Colonic mucosa (tissue), 4 donors: ENCODE measurements at regions not wholly inside any gene's neighbourhood (a gene's known extent, or its start where the extent isn't known, plus 50 kb on each side); places are given as distances from the start of the nearest gene placed in this dataset.

Source experiments
- DNase-seq: peaks from one replicate; pipeline ENCODE4 v3.0.0-alpha.2; 2020
- H3K27ac ChIP-seq: fragments of 200-600 bp; one replicate; pipeline ENCODE4 v1.8.0; 2021
- H3K27me3 ChIP-seq: fragments of 200-600 bp; one replicate; pipeline ENCODE4 v1.8.0; 2021
- H3K36me3 ChIP-seq: fragments of 200-600 bp; one replicate; pipeline ENCODE4 v1.8.0; 2021
- H3K4me1 ChIP-seq: fragments of 200-600 bp; one replicate; pipeline ENCODE4 v1.8.0; 2021; ENCODE audit warnings: mild to moderate bottlenecking
- H3K4me3 ChIP-seq: fragments of 200-600 bp; one replicate; pipeline ENCODE4 v1.8.0; 2021
- H3K9ac ChIP-seq, 2 donors: one replicate each; pipeline ENCODE4 v1.7.0; 2013; ENCODE audit warnings: control low read depth in 2 of 2, low read depth in 2 of 2, low read length in 2 of 2
- H3K9me3 ChIP-seq: fragments of 200-600 bp; one replicate; pipeline ENCODE4 v1.8.0; 2021
- intact Hi-C: fragments of 100-400 bp; cut with DNase I; formaldehyde crosslinking; loops from one replicate; pipeline ENCODE4 v1.14.1; 2022
- TF ChIP-seq, protein P1 (sequence below): fragments of 200-600 bp; IDR thresholded peaks from one replicate; pipeline ENCODE4 v1.8.0; 2022; ENCODE audit warnings: antibody characterized with exemption, mild to moderate bottlenecking
- donor health status: healthy.
- donor health status: DM: no; HTN: no; CAD: no.
- donor health status: DM: no; HTN: no; CAD: no.

DNA sequence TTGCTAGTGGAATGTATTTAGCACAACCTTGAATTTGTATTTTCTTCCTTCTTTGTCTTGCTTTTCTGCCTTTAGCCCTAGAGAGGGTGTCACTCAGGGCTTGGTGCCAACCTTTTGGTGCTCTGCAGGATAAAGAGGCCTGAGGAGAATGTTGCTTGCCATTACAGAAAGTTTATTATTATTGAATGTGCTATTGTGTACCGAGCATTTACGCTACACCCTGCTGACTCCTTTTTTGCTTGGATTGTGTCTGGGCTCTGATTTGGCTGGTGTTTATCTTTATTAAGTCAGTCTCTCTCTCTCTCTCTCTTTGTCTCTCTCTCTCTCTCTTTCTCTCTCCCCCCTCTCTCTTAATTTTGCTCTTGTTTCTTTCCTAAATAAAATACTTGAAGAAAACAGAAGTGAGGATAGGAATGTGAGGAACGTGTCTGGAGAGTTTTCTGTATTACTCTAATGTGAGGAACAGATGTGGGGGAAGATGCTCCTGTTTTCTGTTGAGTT lies 284.4 kb upstream of the PHYHIPL start:
- Histone ChIP-seq H3K9me3 (no peaks in the 10 kb centered on the region), H3K9ac (no peak overlapping the region), H3K4me1 (no peaks in the 10 kb centered on the region), H3K4me3 (no peak overlapping the region), H3K27ac (no peak overlapping the region), H3K27me3 (no peaks in the 10 kb centered on the region), H3K36me3 (no peaks in the 10 kb centered on the region)
- intact Hi-C loops, result no loop called here
- DNase-seq, result no peak
- TF ChIP-seq, protein P1, sequence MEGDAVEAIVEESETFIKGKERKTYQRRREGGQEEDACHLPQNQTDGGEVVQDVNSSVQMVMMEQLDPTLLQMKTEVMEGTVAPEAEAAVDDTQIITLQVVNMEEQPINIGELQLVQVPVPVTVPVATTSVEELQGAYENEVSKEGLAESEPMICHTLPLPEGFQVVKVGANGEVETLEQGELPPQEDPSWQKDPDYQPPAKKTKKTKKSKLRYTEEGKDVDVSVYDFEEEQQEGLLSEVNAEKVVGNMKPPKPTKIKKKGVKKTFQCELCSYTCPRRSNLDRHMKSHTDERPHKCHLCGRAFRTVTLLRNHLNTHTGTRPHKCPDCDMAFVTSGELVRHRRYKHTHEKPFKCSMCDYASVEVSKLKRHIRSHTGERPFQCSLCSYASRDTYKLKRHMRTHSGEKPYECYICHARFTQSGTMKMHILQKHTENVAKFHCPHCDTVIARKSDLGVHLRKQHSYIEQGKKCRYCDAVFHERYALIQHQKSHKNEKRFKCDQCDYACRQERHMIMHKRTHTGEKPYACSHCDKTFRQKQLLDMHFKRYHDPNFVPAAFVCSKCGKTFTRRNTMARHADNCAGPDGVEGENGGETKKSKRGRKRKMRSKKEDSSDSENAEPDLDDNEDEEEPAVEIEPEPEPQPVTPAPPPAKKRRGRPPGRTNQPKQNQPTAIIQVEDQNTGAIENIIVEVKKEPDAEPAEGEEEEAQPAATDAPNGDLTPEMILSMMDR, result no peak

DNA sequence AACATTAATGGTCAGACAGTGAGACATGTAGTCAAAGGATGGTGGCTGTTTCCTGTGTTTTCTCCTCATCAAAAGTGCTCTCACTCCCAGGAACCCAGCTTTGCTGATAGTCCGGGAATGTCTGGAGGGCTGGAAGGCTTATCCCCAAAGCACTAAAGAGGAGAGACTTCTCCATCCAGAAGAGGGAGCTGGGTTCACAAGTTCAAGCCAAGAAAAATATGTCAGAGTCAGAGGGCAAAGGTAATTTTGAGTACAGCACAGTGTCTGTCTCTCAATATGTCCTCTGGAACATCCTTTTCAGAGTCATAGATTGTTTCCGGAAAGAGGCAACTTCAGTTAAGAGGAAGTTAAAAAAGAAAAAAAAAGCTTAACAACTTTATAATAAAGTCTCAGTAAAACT lies 281.5 kb upstream of the PHYHIPL start:
- no peak for DNase-seq

DNA sequence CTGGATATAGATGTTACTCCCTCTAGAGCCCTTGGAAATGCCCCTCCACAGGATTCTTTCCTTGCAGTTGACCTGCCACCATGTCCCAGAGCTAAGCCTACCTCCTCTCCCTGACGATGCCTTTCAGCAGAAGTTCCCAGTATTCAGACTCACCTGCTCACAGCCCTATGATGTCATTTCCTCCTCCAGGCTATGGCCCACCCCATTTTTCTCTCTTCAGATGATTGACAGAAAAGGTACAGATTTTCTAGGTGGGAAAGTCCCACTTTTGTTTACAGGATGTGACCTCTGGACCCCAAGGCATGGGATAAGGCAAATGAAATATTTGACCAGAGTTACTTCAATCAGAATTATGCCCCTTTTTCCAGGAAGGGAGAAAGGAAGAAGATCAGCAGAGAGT lies 280.2 kb upstream of the PHYHIPL start:
- Histone ChIP-seq H3K4me1 (no peaks in the 10 kb centered on the region), H3K4me3 (no peak overlapping the region), H3K27ac (no peak overlapping the region), H3K9ac (no peak overlapping the region), H3K36me3 (no peaks in the 10 kb centered on the region), H3K9me3 (no peaks in the 10 kb centered on the region), H3K27me3 (no peaks in the 10 kb centered on the region)
- TF ChIP-seq, protein P1, result no peak
- intact Hi-C loops, result no loop called here
- DNase-seq, result no peak

More for the DNA sequence above, 281.5 kb upstream of the PHYHIPL start:
- TF ChIP-seq, protein P1, result no peak
- H3K27me3 ChIP-seq, result no peaks in the 10 kb centered on the region
- no peaks in the 10 kb centered on the region for H3K36me3 ChIP-seq
- intact Hi-C loops, result no loop called here
- H3K4me3 ChIP-seq, result no peak overlapping the region
- no peaks in the 10 kb centered on the region for H3K9me3 ChIP-seq
- H3K27ac ChIP-seq, result no peak overlapping the region
- no peak overlapping the region for H3K9ac ChIP-seq
- no peaks in the 10 kb centered on the region for H3K4me1 ChIP-seq

DNA sequence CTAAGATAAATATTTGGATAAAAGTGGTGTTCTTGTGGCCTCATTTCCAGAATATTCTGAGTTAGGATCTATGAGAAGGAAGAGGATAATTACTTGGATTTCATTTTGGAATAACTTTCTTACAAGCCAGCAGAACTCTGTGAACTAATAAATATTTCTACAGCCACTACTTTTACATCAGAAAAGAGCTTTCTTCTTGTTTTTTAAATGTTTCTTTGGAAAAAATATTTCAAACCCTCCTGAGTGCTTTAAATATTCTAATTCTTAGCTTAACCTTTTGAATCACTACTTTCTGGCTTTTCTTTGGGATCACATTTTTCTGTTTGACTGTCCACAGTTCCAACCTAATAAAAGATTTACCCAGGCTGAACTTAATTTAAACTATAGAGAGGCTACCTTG lies 279.2 kb upstream of the PHYHIPL start:
- Histone ChIP-seq H3K36me3 (no peaks in the 10 kb centered on the region), H3K27me3 (no peaks in the 10 kb centered on the region), H3K4me3 (no peak overlapping the region), H3K27ac (no peak overlapping the region), H3K9me3 (no peaks in the 10 kb centered on the region), H3K4me1 (no peaks in the 10 kb centered on the region), H3K9ac (no peak overlapping the region)
- no peak for DNase-seq
- intact Hi-C loops, result no loop called here
- TF ChIP-seq, protein P1, result no peak

DNA sequence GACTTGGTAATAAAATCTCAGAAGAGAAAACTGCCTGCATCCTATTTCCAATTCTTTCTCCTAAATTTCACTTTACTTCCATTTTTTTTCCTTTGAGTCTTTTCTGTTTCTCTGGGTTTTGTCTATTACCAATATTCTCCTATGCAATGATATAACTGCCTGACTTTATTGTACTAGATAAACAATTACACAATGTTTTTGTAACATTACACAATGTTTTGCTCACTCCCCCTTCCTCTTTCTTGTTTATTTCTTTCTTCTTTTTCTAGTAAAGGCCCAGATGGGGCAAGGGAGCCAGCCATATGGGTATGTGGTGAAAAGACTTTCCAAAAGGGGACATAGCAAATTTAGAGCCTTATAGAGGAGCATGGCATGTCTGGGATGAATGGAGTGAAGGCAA lies 278.7 kb upstream of the PHYHIPL start:
- intact Hi-C loops, result no loop called here
- Histone ChIP-seq H3K4me1 (no peaks in the 10 kb centered on the region), H3K27ac (no peak overlapping the region), H3K9me3 (no peaks in the 10 kb centered on the region), H3K4me3 (no peak overlapping the region), H3K9ac (no peak overlapping the region), H3K36me3 (no peaks in the 10 kb centered on the region), H3K27me3 (no peaks in the 10 kb centered on the region)
- no peak for DNase-seq
- TF ChIP-seq, protein P1, result no peak
